Panc1 (cell line): ENCODE measurements at regions not wholly inside any gene's neighbourhood (a gene's known extent, or its start where the extent isn't known, plus 50 kb on each side); places are given as distances from the start of the nearest gene placed in this dataset.

Experiments
- ATAC-seq: fragments of 200-7000 bp; cut with Tn5 transposase; 2 replicates; pipeline ENCODE4 v1.9.1; 2020; ENCODE audit warnings: mild to moderate bottlenecking, moderate library complexity
- BruUV-seq: library from RNA; stranded (reverse); fragments of 400-500 nt; replicated peaks from 2 replicates; lab custom pipeline; 2021; lab: Mats Ljungman, UMichigan
- CTCF ChIA-PET: fragments of 300-600 bp; sonication (Branson Sonifier 250); formaldehyde crosslinking; loops from one replicate; lab custom pipeline; 2022; ENCODE audit warnings: antibody characterized with exemption; lab: Charles Lee
- POLR2A ChIA-PET: fragments of 300-600 bp; sonication (Branson Sonifier 250); formaldehyde crosslinking; loops from one replicate; lab custom pipeline; 2022; ENCODE audit warnings: antibody characterized with exemption; lab: Charles Lee
- DNase-seq: peaks from one replicate; pipeline ENCODE4 v3.0.0-alpha.2; 2010; ENCODE audit warnings: low read depth, low spot score
- H3K27ac ChIP-seq: 2 replicates; pipeline ENCODE4 v1.5.1; 2011; ENCODE audit warnings: mild to moderate bottlenecking, low read length, inconsistent platforms
- H3K27me3 ChIP-seq: fragments of 200-500 bp; sonication (Bioruptor generic); 2 replicates; pipeline ENCODE4 v1.6.0; 2014; ENCODE audit warnings: low read length, inconsistent platforms; ENCODE audit not compliant: control insufficient read depth, insufficient read depth
- H3K36me3 ChIP-seq: fragments of 200-500 bp; sonication (Bioruptor generic); 2 replicates; pipeline ENCODE4 v1.5.1; 2014; ENCODE audit warnings: inconsistent platforms, mild to moderate bottlenecking, low read length, moderate library complexity; ENCODE audit not compliant: control insufficient read depth, insufficient read depth
- H3K4me1 ChIP-seq: 2 replicates; pipeline ENCODE4 v1.5.1; 2011; ENCODE audit warnings: inconsistent platforms, mild to moderate bottlenecking, low read length, moderate library complexity; ENCODE audit not compliant: control insufficient read depth, insufficient read depth
- H3K4me3 ChIP-seq, 2 experiments: 2 replicates each; pipeline ENCODE4 v1.5.1; 2011 to 2012; ENCODE audit warnings: low read depth in 2 of 2, low read length in 2 of 2, mild to moderate bottlenecking in 2 of 2, inconsistent platforms in 1 of 2, moderate library complexity in 1 of 2
- H3K9me3 ChIP-seq: fragments of 200-500 bp; sonication (Bioruptor generic); 2 replicates; pipeline ENCODE4 v1.5.1; 2014; ENCODE audit warnings: low read depth, mild to moderate bottlenecking, inconsistent platforms, low read length, moderate library complexity; ENCODE audit not compliant: control insufficient read depth, insufficient read depth
- POLR2AphosphoS5 ChIP-seq: IDR thresholded peaks from 2 replicates; pipeline ENCODE4 v1.6.1; 2012; ENCODE audit warnings: mild to moderate bottlenecking, low read depth, low read length, moderate library complexity
- SIN3A ChIP-seq: IDR thresholded peaks from 2 replicates; pipeline ENCODE4 v1.6.1; 2012; ENCODE audit warnings: low read depth, mild to moderate bottlenecking, low read length, moderate library complexity, borderline replicate concordance; ENCODE audit not compliant: insufficient read depth
- TCF7L2 ChIP-seq: IDR thresholded peaks from 2 replicates; pipeline ENCODE4 v1.6.1; 2011; ENCODE audit warnings: mild to moderate bottlenecking, low read depth, low read length, inconsistent platforms
- in situ Hi-C: cut with HindIII; loops from 2 replicates; pipeline ENCODE4 v1.10.0; 2016; ENCODE audit warnings: low sequenced_read_pairs, low pct_unique_long_range_greater_than_20kb
- intact Hi-C: fragments of 100-400 bp; cut with micrococcal nuclease; formaldehyde crosslinking; loops from one replicate; pipeline ENCODE4 v1.10.0; 2022; ENCODE audit not compliant: unreplicated experiment
- TF ChIP-seq, protein P1 (sequence below): fragments of 450-650 bp; IDR thresholded peaks from 2 replicates; pipeline ENCODE4 v1.5.1; 2017; ENCODE audit warnings: mild to moderate bottlenecking
- TF ChIP-seq, protein P2 (sequence below), 2 experiments: IDR thresholded peaks; 2 replicates each; pipeline ENCODE4 v1.6.1; 2011 to 2012; ENCODE audit warnings: low read depth in 2 of 2, control low read depth in 1 of 2, low read length in 1 of 2, mild to moderate bottlenecking in 1 of 2, moderate library complexity in 1 of 2; ENCODE audit not compliant: insufficient read depth in 1 of 2

DNA sequence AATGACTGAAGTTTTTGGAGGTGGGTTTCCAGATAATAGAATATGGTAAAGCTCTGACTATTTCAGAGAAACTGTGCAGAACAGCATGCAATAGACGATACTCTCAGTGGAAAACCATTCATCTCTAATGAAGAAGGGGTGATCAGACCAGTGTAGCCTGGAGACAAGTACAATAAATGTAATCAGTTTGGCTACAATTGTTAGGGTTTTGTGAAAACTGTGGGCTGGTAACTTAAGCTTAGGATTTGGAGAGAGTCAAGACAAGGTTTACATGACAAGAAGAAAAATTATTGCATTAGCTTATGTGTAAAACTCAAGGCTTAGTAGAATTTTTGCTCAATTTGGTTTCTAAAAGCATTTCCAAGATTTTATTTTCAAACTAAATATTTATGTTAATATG lies 241.5 kb upstream of the ANKRD50 start:
- no peak for DNase-seq
- intact Hi-C loops: no loop called here
- ATAC-seq: no peak
- no peaks in the 10 kb centered on the region for H3K9me3 ChIP-seq
- H3K4me1 ChIP-seq: no peaks in the 10 kb centered on the region
- TF ChIP-seq TCF7L2: no peak
- TF ChIP-seq, protein P1, sequence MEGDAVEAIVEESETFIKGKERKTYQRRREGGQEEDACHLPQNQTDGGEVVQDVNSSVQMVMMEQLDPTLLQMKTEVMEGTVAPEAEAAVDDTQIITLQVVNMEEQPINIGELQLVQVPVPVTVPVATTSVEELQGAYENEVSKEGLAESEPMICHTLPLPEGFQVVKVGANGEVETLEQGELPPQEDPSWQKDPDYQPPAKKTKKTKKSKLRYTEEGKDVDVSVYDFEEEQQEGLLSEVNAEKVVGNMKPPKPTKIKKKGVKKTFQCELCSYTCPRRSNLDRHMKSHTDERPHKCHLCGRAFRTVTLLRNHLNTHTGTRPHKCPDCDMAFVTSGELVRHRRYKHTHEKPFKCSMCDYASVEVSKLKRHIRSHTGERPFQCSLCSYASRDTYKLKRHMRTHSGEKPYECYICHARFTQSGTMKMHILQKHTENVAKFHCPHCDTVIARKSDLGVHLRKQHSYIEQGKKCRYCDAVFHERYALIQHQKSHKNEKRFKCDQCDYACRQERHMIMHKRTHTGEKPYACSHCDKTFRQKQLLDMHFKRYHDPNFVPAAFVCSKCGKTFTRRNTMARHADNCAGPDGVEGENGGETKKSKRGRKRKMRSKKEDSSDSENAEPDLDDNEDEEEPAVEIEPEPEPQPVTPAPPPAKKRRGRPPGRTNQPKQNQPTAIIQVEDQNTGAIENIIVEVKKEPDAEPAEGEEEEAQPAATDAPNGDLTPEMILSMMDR: no peak
- no peak for TF ChIP-seq POLR2AphosphoS5
- TF ChIP-seq, protein P2, sequence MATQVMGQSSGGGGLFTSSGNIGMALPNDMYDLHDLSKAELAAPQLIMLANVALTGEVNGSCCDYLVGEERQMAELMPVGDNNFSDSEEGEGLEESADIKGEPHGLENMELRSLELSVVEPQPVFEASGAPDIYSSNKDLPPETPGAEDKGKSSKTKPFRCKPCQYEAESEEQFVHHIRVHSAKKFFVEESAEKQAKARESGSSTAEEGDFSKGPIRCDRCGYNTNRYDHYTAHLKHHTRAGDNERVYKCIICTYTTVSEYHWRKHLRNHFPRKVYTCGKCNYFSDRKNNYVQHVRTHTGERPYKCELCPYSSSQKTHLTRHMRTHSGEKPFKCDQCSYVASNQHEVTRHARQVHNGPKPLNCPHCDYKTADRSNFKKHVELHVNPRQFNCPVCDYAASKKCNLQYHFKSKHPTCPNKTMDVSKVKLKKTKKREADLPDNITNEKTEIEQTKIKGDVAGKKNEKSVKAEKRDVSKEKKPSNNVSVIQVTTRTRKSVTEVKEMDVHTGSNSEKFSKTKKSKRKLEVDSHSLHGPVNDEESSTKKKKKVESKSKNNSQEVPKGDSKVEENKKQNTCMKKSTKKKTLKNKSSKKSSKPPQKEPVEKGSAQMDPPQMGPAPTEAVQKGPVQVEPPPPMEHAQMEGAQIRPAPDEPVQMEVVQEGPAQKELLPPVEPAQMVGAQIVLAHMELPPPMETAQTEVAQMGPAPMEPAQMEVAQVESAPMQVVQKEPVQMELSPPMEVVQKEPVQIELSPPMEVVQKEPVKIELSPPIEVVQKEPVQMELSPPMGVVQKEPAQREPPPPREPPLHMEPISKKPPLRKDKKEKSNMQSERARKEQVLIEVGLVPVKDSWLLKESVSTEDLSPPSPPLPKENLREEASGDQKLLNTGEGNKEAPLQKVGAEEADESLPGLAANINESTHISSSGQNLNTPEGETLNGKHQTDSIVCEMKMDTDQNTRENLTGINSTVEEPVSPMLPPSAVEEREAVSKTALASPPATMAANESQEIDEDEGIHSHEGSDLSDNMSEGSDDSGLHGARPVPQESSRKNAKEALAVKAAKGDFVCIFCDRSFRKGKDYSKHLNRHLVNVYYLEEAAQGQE (IDR thresholded peaks at IDR 0.05; ENCODE audit: insufficient read depth in 1 of 2, low read depth in 2 of 2, low read length in 1 of 2): no peak
- TF ChIP-seq SIN3A: no peak
- in situ Hi-C loops: no loop called here
- POLR2A ChIA-PET: no interaction called here
- BruUV-seq: no TSS peak
- CTCF ChIA-PET: no interaction called here
- no peak overlapping the region for H3K4me3 ChIP-seq
- no peaks in the 10 kb centered on the region for H3K27me3 ChIP-seq
- no peak overlapping the region for H3K27ac ChIP-seq
- no peaks in the 10 kb centered on the region for H3K36me3 ChIP-seq

DNA sequence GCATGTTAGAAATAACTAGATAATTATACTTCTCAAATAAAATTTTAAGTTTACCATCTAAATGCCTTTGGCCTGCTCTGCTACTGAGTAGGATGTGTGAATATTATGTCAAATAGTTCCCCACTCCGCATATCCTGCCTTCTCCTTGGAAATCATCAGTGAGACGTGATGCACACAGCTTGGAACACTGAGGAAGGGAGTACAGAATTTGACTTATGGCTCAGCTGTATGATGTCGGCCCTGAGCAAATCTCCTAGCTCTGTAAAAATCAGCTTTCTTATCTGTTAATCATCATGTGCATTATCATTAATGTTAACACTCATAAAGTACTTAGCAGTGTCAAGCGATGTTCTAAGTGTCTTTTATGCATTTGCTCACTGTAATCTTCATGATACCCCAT lies 241.0 kb upstream of the ANKRD50 start:
- TF ChIP-seq, protein P1: no peak
- TF ChIP-seq, protein P2 (IDR thresholded peaks at IDR 0.05; ENCODE audit: insufficient read depth in 1 of 2, low read depth in 2 of 2, low read length in 1 of 2): no peak
- TF ChIP-seq SIN3A (no peak), POLR2AphosphoS5 (no peak), TCF7L2 (no peak)
- ChIA-PET POLR2A (no interaction called here), CTCF (no interaction called here)
- no peaks in the 10 kb centered on the region for H3K9me3 ChIP-seq
- no peak for ATAC-seq
- H3K27me3 ChIP-seq: no peaks in the 10 kb centered on the region
- intact Hi-C loops (no loop called here), in situ Hi-C loops (no loop called here)
- H3K4me1 ChIP-seq: no peaks in the 10 kb centered on the region
- no TSS peak for BruUV-seq
- no peak overlapping the region for H3K27ac ChIP-seq
- no peaks in the 10 kb centered on the region for H3K36me3 ChIP-seq
- no peak for DNase-seq
- H3K4me3 ChIP-seq: no peak overlapping the region
